GM18499 (cell line): ENCODE measurements at regions not wholly inside any gene's neighbourhood (a gene's known extent, or its start where the extent isn't known, plus 50 kb on each side); places are given as distances from the start of the nearest gene placed in this dataset.
"Not testable (repeated sequence)": the region's sequence is repeated elsewhere in the genome, so short reads cannot be mapped to it uniquely, and the experiment has no call there.

Source experiments
- ATAC-seq: cut with Tn5 transposase; IDR thresholded peaks from one replicate; pipeline ENCODE4 v1.9.1; 2021; ENCODE audit warnings: moderate number of reproducible peaks; ENCODE audit not compliant: insufficient read depth, unreplicated experiment

- ATAC-seq = no peak
These were observed 333.7 kb upstream of the CDH19 start for GRCh38 chr18:66937546-66937945.

GRCh38 chr18:66931010-66931409 lies 327.1 kb upstream of the CDH19 start:
- no peak for ATAC-seq

GRCh38 chr18:66916834-66917233 lies 312.9 kb upstream of the CDH19 start:
- no peak for ATAC-seq

- ATAC-seq = no peak
These were observed 296.9 kb upstream of the CDH19 start for GRCh38 chr18:66900837-66901236.

GRCh38 chr18:66895631-66896030 lies 291.7 kb upstream of the CDH19 start:
- no peak for ATAC-seq

GRCh38 chr18:66894851-66895250 lies 291.0 kb upstream of the CDH19 start:
- no peak for ATAC-seq

GRCh38 chr18:66892388-66892787 lies 288.5 kb upstream of the CDH19 start:
- not testable (repeated sequence) for ATAC-seq

GRCh38 chr18:66874812-66875474 lies 271.1 kb upstream of the CDH19 start:
- ATAC-seq = no peak

- ATAC-seq = no peak
These were observed 270.5 kb upstream of the CDH19 start for GRCh38 chr18:66874375-66874774.

GRCh38 chr18:66873899-66874298 lies 270.0 kb upstream of the CDH19 start:
- no peak for ATAC-seq

GRCh38 chr18:66872277-66872676 lies 268.4 kb upstream of the CDH19 start:
- ATAC-seq = no peak

- ATAC-seq = no peak
These were observed 263.8 kb upstream of the CDH19 start for GRCh38 chr18:66867653-66868052.

- ATAC-seq = not testable (repeated sequence)
These were observed 262.6 kb upstream of the CDH19 start for GRCh38 chr18:66866427-66866940.

- ATAC-seq = no peak
These were observed 234.6 kb upstream of the CDH19 start for GRCh38 chr18:66838340-66838987.

GRCh38 chr18:66833646-66834045 lies 229.8 kb upstream of the CDH19 start:
- no peak for ATAC-seq

GRCh38 chr18:66826211-66826610 lies 222.3 kb upstream of the CDH19 start:
- ATAC-seq = no peak

GRCh38 chr18:66825347-66825746 lies 221.5 kb upstream of the CDH19 start:
- ATAC-seq = no peak

- ATAC-seq = no peak
These were observed 215.3 kb upstream of the CDH19 start for GRCh38 chr18:66819235-66819634.

GRCh38 chr18:66813138-66813537 lies 209.2 kb upstream of the CDH19 start:
- no peak for ATAC-seq

- no peak for ATAC-seq
These were observed 191.2 kb upstream of the CDH19 start for GRCh38 chr18:66795051-66795450.

GRCh38 chr18:66792466-66792865 lies 188.6 kb upstream of the CDH19 start:
- no peak for ATAC-seq

GRCh38 chr18:66780609-66781008 lies 176.7 kb upstream of the CDH19 start:
- no peak for ATAC-seq
